Right ventricle myocardium inferior (tissue), 1 donor: ENCODE measurements at regions not wholly inside any gene's neighbourhood (a gene's known extent, or its start where the extent isn't known, plus 50 kb on each side); places are given as distances from the start of the nearest gene placed in this dataset.

Experiments
- ATAC-seq: fragments of 200-7000 bp; cut with Tn5 transposase; one replicate; pipeline ENCODE4 v1.9.1; 2020; ENCODE audit warnings: mild to moderate bottlenecking, moderate library complexity
- DNase-seq: peaks from one replicate; pipeline ENCODE4 v3.0.0; 2021; ENCODE audit errors: missing footprints
- intact Hi-C: fragments of 100-400 bp; cut with DNase I; formaldehyde crosslinking; loops from one replicate; pipeline ENCODE4 v1.11.0; 2022
- donor health status: DM: no; HTN: yes; CAD: no; lungs with severe emphysema.

GRCh38 chr12:77644915-77645605 is 185.6 kb upstream of the NAV3 start:
- ATAC-seq (no peak), DNase-seq (no peak)
- intact Hi-C loops, result no loop called here

GRCh38 chr12:77642246-77642645 is 188.4 kb upstream of the NAV3 start:
- no peak for DNase-seq
- no peak for ATAC-seq
- intact Hi-C loops, result no loop called here

- DNase-seq (no peak), ATAC-seq (no peak)
- intact Hi-C loops, result no loop called here
These were observed 190.3 kb upstream of the NAV3 start for GRCh38 chr12:77640356-77640755.

GRCh38 chr12:77630790-77631445 is 199.8 kb upstream of the NAV3 start:
- ATAC-seq (no peak), DNase-seq (no peak)
- intact Hi-C loops, result no loop called here

- intact Hi-C loops, result no loop called here
- no peak for DNase-seq
- ATAC-seq, result no peak
These were observed 200.3 kb upstream of the NAV3 start for GRCh38 chr12:77630344-77630743.

DNA sequence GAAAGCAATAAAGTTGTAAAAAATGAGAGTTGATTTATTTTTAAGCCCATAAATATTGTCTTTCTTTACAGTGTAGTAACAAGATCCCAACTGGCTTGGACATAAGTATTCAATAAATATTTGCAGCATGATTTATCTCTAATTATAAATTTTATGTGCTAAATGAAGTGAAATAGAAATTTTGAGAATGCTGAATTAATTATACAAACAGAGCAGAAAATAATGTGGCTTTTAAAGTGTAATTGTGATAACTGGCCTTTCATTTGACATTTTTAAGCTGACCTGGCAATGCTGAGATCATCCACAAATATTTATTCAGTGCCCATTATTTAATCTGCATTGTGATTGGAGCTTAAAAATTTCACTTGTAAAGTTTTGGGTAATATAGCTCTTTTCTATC is 201.6 kb upstream of the NAV3 start:
- intact Hi-C loops, result no loop called here
- no peak for DNase-seq
- ATAC-seq, result no peak

DNA sequence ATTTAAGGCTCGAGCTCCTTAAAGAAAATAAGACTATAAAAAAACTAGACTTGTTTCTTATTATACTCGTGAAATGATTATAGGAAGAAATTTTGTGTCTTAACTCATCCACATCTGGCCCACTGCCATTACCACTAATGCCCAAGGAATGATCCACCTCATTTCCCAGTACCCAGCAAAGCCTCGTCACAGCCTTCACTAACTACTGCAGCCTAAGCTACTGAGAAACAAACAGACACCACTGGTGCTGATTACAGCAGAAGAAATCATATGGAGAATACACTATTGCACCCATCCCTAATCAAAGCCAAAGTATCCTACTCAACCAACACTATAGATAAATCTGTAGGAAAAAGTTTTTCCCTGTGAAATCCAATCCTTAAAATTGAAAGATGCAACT is 205.3 kb upstream of the NAV3 start:
- intact Hi-C loops, result no loop called here
- ATAC-seq (no peak), DNase-seq (no peak)

- ATAC-seq (no peak), DNase-seq (no peak)
- intact Hi-C loops, result no loop called here
These were observed 211.3 kb upstream of the NAV3 start for GRCh38 chr12:77619425-77619824.

DNA sequence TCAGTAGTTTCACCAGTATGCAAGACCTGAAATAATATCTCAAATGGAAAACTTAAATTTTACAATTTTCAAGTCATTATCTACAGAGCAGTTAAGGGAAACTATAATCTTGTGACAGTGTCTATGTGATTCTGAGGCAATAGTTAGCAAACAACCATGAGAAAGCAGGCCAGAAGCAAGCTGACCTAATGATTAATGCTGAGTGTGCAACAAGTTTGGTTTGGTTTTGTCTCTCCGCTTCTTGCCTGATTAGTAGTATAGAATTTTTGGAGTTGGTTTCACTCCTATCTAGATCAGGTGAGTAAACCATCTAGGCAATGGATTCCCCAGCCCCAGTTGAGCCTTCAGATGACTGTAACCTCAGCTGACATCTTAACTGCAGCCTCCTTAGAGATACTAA is 212.9 kb upstream of the NAV3 start:
- ATAC-seq (no peak), DNase-seq (no peak)
- intact Hi-C loops, result no loop called here

DNA sequence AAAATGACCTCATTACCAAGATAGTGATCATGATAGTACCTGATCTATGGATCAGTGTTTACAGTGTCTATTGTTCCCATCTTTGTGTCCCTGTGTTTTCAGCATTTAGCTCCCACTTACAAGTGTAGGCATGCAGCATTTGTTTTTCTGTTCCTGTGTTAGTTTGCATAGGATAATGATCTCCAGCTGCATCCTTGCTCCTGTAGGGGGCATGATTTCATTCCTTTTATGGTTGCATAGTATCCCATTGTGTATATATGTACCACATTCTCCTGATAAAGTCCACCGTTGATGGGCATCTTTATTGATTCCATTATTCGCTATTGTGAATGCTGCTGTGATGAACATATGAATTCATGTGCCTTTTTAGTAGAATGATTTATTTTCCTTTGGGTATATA is 215.4 kb upstream of the NAV3 start:
- DNase-seq, result no peak
- no peak for ATAC-seq
- intact Hi-C loops, result no loop called here

DNA sequence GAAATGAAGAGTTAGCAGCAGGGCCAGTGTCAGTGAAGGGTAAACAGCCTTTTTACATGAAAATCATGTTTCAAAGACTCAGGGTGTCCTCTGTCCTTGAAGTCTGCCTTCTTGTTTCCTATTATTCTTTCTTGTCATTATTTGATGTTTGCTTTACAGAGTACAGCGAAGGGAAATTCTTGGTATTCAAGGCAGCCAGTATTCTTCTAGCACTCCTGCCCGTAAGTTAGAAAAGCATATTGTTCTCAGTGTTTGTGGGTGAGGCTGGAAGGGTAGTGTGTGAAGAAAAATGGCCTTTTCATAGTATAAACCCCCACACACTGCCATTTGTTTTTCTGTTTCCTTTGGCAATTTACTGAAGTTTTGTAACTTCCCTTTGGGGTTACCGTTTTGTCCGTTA is 217.3 kb upstream of the NAV3 start:
- DNase-seq (no peak), ATAC-seq (no peak)
- intact Hi-C loops, result no loop called here

DNA sequence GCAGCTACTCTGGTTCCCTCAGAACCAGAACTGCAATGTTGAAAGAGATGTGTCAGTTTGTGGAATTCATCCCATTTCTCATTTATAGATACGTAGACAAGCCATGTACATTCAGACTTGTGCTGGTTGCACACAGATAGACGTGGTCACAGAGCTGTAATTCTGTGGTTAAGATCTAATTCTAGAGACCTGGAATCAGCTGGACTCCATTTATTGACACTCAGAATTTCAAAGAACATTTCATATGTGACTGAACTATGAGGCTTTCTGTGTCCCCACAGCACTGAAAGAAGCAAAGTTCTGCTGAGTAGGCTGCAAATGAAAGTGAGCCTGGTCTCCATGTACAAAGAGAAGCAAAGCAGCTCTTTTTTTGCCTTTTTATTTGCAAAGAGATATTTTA is 220.2 kb upstream of the NAV3 start:
- intact Hi-C loops, result no loop called here
- DNase-seq (no peak), ATAC-seq (no peak)

DNA sequence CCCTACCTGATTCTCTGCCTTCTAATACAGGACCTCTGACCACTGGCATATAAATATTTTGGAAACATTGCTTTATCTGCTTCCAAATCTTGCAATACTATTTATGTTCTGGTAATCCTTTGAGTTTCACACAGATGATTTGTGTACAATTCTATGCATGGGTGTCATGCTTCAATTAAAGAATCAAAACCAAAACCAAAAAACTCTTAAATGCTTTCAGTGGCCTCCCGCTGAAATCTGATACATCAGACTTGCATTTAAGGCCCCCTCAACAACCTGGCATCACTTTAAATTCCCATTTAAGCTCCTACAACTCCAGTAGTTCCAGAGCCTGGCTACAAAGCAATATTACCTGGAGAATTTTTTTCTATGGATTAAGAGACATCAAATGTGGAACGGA is 221.7 kb upstream of the NAV3 start:
- no peak for DNase-seq
- intact Hi-C loops, result no loop called here
- no peak for ATAC-seq

DNA sequence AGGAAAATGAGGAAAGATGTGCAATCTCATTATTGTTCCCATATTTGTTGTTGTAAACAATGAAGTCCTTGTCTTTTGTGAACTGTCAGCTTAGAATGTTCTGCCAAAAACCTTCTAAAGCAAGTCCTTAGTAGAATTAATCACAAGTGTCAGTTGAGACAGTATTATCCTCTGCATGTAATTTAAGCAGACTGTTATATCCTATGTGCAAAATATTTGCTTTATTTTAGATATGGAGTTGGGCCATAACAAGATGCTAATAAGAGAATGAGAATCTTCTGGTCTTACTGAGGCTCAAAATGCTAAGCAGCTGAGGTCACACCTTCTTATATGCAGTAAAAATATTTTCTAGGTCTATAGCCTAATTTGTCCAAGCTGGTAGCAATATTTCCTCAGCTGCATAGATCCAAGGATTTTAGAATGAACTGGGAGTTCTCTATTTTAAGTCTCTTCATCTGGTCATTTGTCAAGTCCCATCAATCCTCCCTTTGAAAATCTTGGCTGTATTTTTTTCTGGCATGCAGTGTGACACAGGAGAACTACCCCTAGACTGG is 222.3 kb upstream of the NAV3 start:
- intact Hi-C loops, result no loop called here
- ATAC-seq, result no peak
- no peak for DNase-seq

DNA sequence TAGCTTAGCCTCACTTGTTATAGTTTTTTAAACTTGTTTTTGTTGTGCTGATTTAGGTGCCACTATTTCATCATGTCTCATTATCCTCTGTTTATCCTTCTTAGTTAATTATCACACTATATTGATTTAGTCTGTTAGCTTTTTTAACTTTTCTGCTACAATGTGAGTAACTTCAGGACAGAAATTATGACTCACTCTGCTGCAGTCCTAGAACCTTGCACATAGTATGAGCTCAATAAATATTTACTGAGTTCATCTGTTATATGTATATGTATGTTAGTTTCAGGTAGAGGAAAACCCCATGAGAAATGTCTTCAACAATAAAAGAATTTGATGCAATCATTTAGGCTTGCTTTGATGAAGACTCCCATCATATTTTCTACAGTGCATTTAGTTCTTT is 224.3 kb upstream of the NAV3 start:
- no peak for DNase-seq
- intact Hi-C loops, result no loop called here
- ATAC-seq, result no peak

GRCh38 chr12:77603946-77604345 is 226.7 kb upstream of the NAV3 start:
- intact Hi-C loops, result no loop called here
- ATAC-seq (no peak), DNase-seq (no peak)

DNA sequence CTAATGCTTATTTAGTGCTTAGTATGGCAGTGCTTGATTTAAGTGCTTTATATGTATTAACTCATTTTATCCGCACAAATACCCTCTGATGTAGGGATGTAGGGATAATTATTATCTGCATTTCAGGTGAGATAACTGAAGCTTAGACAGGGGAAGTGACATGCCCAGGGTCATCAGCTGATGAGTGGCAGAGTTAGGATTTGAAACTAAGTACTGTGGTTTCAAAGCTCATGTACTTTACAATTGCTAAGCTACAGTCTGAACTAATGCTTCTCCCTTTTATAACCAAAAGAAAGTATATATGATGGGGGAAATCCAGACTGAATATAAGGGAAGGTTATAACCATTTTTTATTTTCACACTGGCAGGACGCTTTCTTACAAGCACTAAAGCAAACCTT is 229.6 kb upstream of the NAV3 start:
- DNase-seq (no peak), ATAC-seq (no peak)
- intact Hi-C loops, result no loop called here

- ATAC-seq, result no peak
- intact Hi-C loops, result no loop called here
- DNase-seq, result no peak
These were observed 230.2 kb upstream of the NAV3 start for GRCh38 chr12:77600468-77600843.

- intact Hi-C loops, result no loop called here
- ATAC-seq, result no peak
- DNase-seq, result no peak
These were observed 230.8 kb upstream of the NAV3 start for GRCh38 chr12:77599782-77600467.

GRCh38 chr12:77594366-77594765 is 236.3 kb upstream of the NAV3 start:
- intact Hi-C loops, result no loop called here
- ATAC-seq (no peak), DNase-seq (no peak)
